Lung microvascular endothelial cell (primary cell): ENCODE measurements at regions not wholly inside any gene's neighbourhood (a gene's known extent, or its start where the extent isn't known, plus 50 kb on each side); places are given as distances from the start of the nearest gene placed in this dataset.

Experiments
- DNase-seq, 2 donors: peaks; one replicate each; pipeline versions ENCODE4 v3.0.0 to v3.0.0-alpha.2; 2010; ENCODE audit warnings: low read depth in 2 of 2

DNA sequence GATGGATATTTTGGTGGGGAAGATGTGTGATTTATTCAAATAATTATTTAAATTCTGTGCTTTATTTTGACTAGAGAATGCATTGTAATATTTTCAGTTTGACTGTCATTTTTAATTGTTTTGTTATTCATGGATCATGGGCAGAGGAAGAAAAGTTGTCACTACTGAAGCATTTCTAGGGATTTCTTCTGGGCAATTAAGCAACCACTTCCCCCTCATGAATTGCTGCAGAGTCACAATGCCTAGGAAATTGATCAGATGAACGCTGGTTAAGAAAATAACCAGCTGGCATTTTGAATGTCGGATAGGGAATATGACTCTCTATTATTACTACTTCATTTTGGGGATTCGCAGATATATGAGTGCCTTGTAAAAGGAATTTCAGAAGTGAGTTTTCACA, 283.3 kb downstream of the IL15 start:
- DNase-seq, result no peak

DNA sequence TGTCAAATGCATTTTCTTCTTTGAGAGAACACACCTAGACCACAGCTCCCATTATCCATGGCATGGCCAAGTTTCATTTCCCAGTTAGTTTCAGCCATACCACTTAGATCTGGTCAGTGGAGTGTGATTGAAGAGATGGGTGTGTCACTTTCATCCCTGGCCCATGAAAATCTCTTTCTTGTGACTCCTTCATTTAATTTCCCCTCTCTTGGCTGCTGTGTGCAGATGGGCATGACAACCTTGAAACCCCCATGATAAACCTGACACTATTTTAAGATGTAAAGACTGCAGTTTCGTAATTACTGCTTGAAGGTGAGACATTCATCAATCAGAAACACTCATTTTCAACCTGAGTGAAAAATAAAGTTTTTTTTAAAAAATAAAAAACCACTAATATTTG, 284.9 kb downstream of the IL15 start:
- DNase-seq, result no peak

DNA sequence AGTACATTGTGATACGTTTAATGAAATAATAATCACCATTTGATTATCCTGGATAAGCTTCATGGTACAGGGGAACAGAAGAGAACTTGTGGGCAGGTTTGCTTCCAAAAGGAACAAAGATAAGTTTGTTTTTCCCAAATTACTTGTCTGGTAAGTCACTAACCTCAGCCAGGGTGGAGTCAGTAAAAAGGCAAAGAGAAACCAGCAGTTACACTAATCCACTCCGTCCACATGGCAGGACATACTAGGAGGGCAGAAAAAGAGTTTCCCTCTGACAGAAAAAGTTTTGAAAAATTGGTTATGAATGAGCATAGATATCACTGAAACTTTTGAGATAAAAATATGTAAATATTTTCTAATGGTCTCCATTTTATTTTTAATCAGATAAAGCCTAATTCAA, 285.9 kb downstream of the IL15 start:
- DNase-seq, result no peak

- no peak for DNase-seq
Measured at GRCh38 chr4:141926406-141926805, 290.0 kb downstream of the IL15 start.

DNA sequence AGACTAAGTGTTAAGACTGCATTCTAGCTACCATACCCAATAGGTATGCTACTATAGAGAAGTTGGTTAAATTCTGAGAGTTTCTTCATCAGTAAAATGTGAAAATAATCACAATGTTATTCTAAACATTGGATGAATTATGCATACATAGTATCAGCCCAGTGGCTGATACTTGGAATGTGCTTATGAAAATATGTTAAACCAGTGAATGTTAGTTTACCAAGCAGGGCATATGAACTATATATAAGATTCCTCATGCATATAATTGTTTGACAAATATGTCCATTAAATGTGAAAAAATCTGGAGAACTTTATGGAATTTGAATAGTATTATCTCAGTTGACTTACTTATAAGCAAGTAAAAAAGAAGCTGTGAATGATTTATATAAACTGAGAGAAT, 296.1 kb downstream of the IL15 start:
- DNase-seq, result no peak

GRCh38 chr4:141933978-141934377, 297.6 kb downstream of the IL15 start:
- DNase-seq, result no peak

GRCh38 chr4:141955696-141956095, 319.3 kb downstream of the IL15 start:
- DNase-seq, result no peak

GRCh38 chr4:141957416-141957815, 321.0 kb downstream of the IL15 start:
- DNase-seq, result no peak

DNA sequence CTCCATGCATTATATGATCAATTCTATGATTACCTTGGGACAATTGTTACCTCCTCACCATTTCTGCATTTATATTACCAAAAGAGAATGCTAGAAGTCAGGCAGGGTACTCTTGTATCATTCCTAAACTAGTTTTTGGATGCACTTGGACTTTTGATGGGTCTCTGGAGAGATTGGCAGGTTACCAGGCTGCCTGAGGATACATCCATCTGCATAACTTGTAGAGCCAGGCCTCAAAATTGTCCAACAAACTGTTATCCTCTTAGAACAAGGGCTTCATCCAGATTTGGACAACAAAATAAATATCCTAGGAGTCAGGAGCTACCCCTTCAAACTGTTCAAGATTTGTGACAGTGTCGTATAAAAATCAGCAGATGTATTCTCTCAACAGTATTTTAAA, 326.1 kb downstream of the IL15 start:
- no peak for DNase-seq

- peak; percentile 33 to 63 for DNase-seq
Measured at GRCh38 chr4:141971869-141972268, 335.5 kb downstream of the IL15 start.

- no peak for DNase-seq
Measured at GRCh38 chr4:141972950-141973349, 336.6 kb downstream of the IL15 start.
